ENCODE measurements at regions not wholly inside any gene's neighbourhood (a gene's known extent, or its start where the extent isn't known, plus 50 kb on each side); places are given as distances from the start of the nearest gene placed in this dataset.

GRCh38 chr4:112055100-112055499 lies 90.2 kb upstream of the FAM241A start (continued):
- TF ChIP-seq SIX5 (IDR thresholded peaks at IDR 0.05; ENCODE audit: borderline replicate concordance in 1 of 2, insufficient read depth in 1 of 2, low read depth in 1 of 2, low read length in 2 of 2) (no peak), KLF10 (CRISPR knock-in tag; IDR thresholded peaks at IDR 0.05) (no peak), SREBF2 (CRISPR knock-in tag; IDR thresholded peaks at IDR 0.05) (no peak), RNF2 (IDR thresholded peaks at IDR 0.05) (no peak), SIRT6 (IDR thresholded peaks at IDR 0.05; ENCODE audit: low read depth, low read length) (no peak)

DNA sequence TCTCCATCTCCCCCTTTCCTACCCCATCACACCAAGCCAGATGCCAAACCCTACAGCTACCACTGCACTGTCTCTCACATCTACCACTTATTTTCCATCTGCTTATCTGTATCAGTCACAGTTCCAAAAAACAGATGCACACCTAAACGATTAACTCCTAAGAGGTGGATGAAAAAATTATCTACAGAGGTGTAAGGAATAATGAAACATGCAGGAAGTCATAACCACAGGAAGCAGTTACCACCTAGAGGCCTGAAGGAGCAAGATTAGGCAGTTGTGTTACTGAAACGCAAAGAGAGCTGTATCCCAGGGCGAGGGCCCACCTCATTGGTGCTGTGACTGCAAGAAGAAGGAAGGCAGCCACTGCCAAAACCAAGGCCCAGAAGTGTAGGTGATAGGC lies 87.8 kb upstream of the FAM241A start:
- H3K4me1 ChIP-seq (replicated peaks in 1 of 2; ENCODE audit: control insufficient read depth in 2 of 2, insufficient read depth in 2 of 2, low read length in 2 of 2) = no peaks in the 10 kb centered on the region
- no peaks in the 10 kb centered on the region for H3K9me1 ChIP-seq (ENCODE audit: control insufficient read depth, insufficient read depth, low read length)
- WGBS (ENCODE audit: insufficient coverage, low coverage, missing lambda C conversion rate) = 2% methylated on average over 3 of the region's 3 CpGs
- peak in 1 of 4 experiments; percentile 7 for DNase-seq (ENCODE audit: extremely low read depth in 1 of 4, low spot score in 3 of 4)
- H3K27ac ChIP-seq (ENCODE audit: extremely low read depth, low read depth, low read length) = no peak overlapping the region
- no peaks in the 10 kb centered on the region for H3K9me3 ChIP-seq (replicated peaks; ENCODE audit: control insufficient read depth, insufficient read depth, low read depth, low read length)
- ChIA-PET CTCF (ENCODE audit: low intra/inter-chr PET ratio) (no interaction called here), POLR2A (no interaction called here)
- H3K4me2 ChIP-seq (ENCODE audit: insufficient read depth, low read length) = no peak overlapping the region
- no TSS peak for BruUV-seq (replicated peaks)
- H3K79me2 ChIP-seq (ENCODE audit: control insufficient read depth, insufficient read depth, low read length) = no peaks in the 10 kb centered on the region
- no peaks in the 10 kb centered on the region for H4K20me1 ChIP-seq (replicated peaks; ENCODE audit: control insufficient read depth, insufficient read depth, low read length)
- H3K4me3 ChIP-seq = no peak overlapping the region
- no peaks in the 10 kb centered on the region for H3K27me3 ChIP-seq (ENCODE audit: control insufficient read depth in 2 of 2, insufficient read depth in 2 of 2, low read length in 2 of 2)
- in situ Hi-C loops (cut with MboI) = no loop called here
- no peak overlapping the region for H3K9ac ChIP-seq (ENCODE audit: insufficient read depth in 1 of 2, low read depth in 2 of 2, low read length in 2 of 2)
- H3K36me3 ChIP-seq (ENCODE audit: control insufficient read depth, insufficient read depth, low read length) = no peaks in the 10 kb centered on the region
- no peak for FAIRE-seq
- TF ChIP-seq TEAD4 (IDR thresholded peaks at IDR 0.05; ENCODE audit: low read length) (peak; percentile 35; the same call in 1 of the 2 replicates), TEAD4 (CRISPR knock-in tag; IDR thresholded peaks at IDR 0.05; ENCODE audit: borderline replicate concordance) (no peak), CBFA2T3 (IDR thresholded peaks at IDR 0.05) (peak; percentile 54), ZNF311 (CRISPR knock-in tag; IDR thresholded peaks at IDR 0.05) (no peak), CBFA2T2 (conservative IDR thresholded peaks at IDR 0.05) (peak; percentile 20; the same call in 1 of the 2 replicates), TGIF2 (CRISPR knock-in tag; IDR thresholded peaks at IDR 0.05) (no peak), ESRRA (IDR thresholded peaks at IDR 0.05; ENCODE audit: borderline replicate concordance, low read depth) (no peak)
- intact Hi-C loops (cut with micrococcal nuclease) = no loop called here
- peak; percentile 42; the same call in 1 of the 3 replicates for ATAC-seq
- no peak overlapping the region for H2AFZ ChIP-seq (ENCODE audit: low read depth, low read length)
